Vagina (tissue), 2 donors: ENCODE measurements at regions not wholly inside any gene's neighbourhood (a gene's known extent, or its start where the extent isn't known, plus 50 kb on each side); places are given as distances from the start of the nearest gene placed in this dataset.

ENCODE experiments used
- DNase-seq, 2 donors: peaks; one replicate each; pipeline ENCODE4 v3.0.0-alpha.2; 2017; ENCODE audit errors: extremely low spot score in 2 of 2
- H3K27ac ChIP-seq: fragments of 200-600 bp; sonication (generic); one replicate; pipeline ENCODE4 v1.5.1; 2019
- H3K27me3 ChIP-seq: fragments of 200-600 bp; sonication (generic); one replicate; pipeline ENCODE4 v1.5.1; 2019
- H3K36me3 ChIP-seq, 2 donors: fragments of 200-600 bp; sonication (generic); one replicate each; pipeline ENCODE4 v1.5.1; 2017 to 2019
- H3K4me1 ChIP-seq: fragments of 200-600 bp; sonication (generic); one replicate; pipeline ENCODE4 v1.5.1; 2019
- H3K4me3 ChIP-seq, 2 donors: fragments of 200-600 bp; sonication (generic); 1 replicate in 1 of 2; 2 replicates in 1 of 2; pipeline ENCODE4 v1.5.1; 2016 to 2019
- H3K9me3 ChIP-seq: fragments of 200-600 bp; sonication (generic); one replicate; pipeline ENCODE4 v1.5.1; 2019
- POLR2A ChIP-seq, 2 donors: fragments of 450-650 bp; IDR thresholded peaks; one replicate each; pipeline ENCODE4 v1.6.1; 2017; ENCODE audit warnings: antibody characterized with exemption in 2 of 2, mild to moderate bottlenecking in 2 of 2, moderate library complexity in 2 of 2
- POLR2AphosphoS5 ChIP-seq, 2 donors: sonication (generic); formaldehyde crosslinking; IDR thresholded peaks; one replicate each; pipeline ENCODE4 v1.9.0; 2017; ENCODE audit warnings: antibody characterized with exemption in 2 of 2, mild to moderate bottlenecking in 2 of 2, low read depth in 1 of 2; ENCODE audit not compliant: insufficient read depth in 1 of 2
- intact Hi-C: fragments of 100-400 bp; cut with DNase I; formaldehyde crosslinking; loops from one replicate; pipeline ENCODE4 v1.15.1; 2023
- TF ChIP-seq, protein P1 (sequence below), 3 experiments: fragments of 450-650 bp in 2 of 3; fragments of 200-600 bp in 1 of 3; sonication (generic) in 1 of 3; IDR thresholded peaks; one replicate each; pipeline ENCODE4 v1.5.1; 2017 to 2019; ENCODE audit warnings: antibody characterized with exemption in 3 of 3, mild to moderate bottlenecking in 2 of 3, moderate library complexity in 2 of 3

DNA sequence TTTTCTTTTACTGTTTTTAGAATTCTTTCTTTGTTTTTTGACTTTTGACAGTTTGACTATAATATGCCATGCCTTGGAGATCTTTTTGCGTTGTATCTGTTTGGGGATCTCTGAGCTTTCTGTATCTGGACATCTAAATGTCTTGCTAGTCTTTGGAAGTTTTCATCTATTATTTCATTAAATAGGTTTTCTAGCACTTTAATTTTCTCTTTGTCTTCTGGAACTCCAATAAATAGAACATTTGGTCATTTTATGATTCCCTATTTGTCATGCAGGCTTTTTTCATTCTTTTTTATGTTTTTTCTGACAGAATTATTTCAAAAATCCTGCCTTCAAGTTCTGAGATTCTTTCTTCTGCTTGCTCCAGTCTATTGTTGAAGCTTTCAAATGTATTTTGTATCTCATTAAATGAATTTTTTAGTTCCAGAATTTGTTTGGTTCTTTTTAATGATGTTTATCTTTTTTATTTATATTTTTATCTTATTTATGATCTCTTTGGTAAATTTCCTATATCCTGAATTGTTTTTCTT is 201.4 kb downstream of the CHD9NB start:
- H3K27me3 ChIP-seq = no peaks in the 10 kb centered on the region
- intact Hi-C loops = no loop called here
- H3K9me3 ChIP-seq = peaks cover 4% of the 10 kb centered on the region
- no peaks in the 10 kb centered on the region for H3K36me3 ChIP-seq
- TF ChIP-seq POLR2AphosphoS5 (IDR thresholded peaks at IDR 0.05; ENCODE audit: insufficient read depth in 1 of 2, low read depth in 1 of 2) (no peak), POLR2A (IDR thresholded peaks at IDR 0.05) (no peak)
- TF ChIP-seq, protein P1, sequence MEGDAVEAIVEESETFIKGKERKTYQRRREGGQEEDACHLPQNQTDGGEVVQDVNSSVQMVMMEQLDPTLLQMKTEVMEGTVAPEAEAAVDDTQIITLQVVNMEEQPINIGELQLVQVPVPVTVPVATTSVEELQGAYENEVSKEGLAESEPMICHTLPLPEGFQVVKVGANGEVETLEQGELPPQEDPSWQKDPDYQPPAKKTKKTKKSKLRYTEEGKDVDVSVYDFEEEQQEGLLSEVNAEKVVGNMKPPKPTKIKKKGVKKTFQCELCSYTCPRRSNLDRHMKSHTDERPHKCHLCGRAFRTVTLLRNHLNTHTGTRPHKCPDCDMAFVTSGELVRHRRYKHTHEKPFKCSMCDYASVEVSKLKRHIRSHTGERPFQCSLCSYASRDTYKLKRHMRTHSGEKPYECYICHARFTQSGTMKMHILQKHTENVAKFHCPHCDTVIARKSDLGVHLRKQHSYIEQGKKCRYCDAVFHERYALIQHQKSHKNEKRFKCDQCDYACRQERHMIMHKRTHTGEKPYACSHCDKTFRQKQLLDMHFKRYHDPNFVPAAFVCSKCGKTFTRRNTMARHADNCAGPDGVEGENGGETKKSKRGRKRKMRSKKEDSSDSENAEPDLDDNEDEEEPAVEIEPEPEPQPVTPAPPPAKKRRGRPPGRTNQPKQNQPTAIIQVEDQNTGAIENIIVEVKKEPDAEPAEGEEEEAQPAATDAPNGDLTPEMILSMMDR (IDR thresholded peaks at IDR 0.05) = no peak
- H3K4me3 ChIP-seq = no peak overlapping the region
- DNase-seq = no peak
- H3K4me1 ChIP-seq = no peaks in the 10 kb centered on the region
- H3K27ac ChIP-seq = no peak overlapping the region

- H3K4me3 ChIP-seq = no peak overlapping the region
- H3K27me3 ChIP-seq = no peaks in the 10 kb centered on the region
- peaks cover 4% of the 10 kb centered on the region for H3K9me3 ChIP-seq
- intact Hi-C loops = no loop called here
- H3K27ac ChIP-seq = no peak overlapping the region
- DNase-seq = no peak
- TF ChIP-seq POLR2A (IDR thresholded peaks at IDR 0.05) (no peak), POLR2AphosphoS5 (IDR thresholded peaks at IDR 0.05; ENCODE audit: insufficient read depth in 1 of 2, low read depth in 1 of 2) (no peak)
- TF ChIP-seq, protein P1 (IDR thresholded peaks at IDR 0.05) = no peak
- H3K4me1 ChIP-seq = no peaks in the 10 kb centered on the region
- H3K36me3 ChIP-seq = no peaks in the 10 kb centered on the region
These were observed 209.3 kb downstream of the CHD9NB start for GRCh38 chr16:52843381-52843780.

GRCh38 chr16:52837251-52837650 is 215.4 kb downstream of the CHD9NB start:
- TF ChIP-seq POLR2AphosphoS5 (IDR thresholded peaks at IDR 0.05; ENCODE audit: insufficient read depth in 1 of 2, low read depth in 1 of 2) (no peak), POLR2A (IDR thresholded peaks at IDR 0.05) (no peak)
- TF ChIP-seq, protein P1 (IDR thresholded peaks at IDR 0.05) = no peak
- Histone ChIP-seq H3K27me3 (no peaks in the 10 kb centered on the region), H3K27ac (no peak overlapping the region), H3K4me1 (no peaks in the 10 kb centered on the region), H3K4me3 (no peak overlapping the region), H3K36me3 (no peaks in the 10 kb centered on the region), H3K9me3 (no peaks in the 10 kb centered on the region)
- no peak for DNase-seq
- intact Hi-C loops = no loop called here

DNA sequence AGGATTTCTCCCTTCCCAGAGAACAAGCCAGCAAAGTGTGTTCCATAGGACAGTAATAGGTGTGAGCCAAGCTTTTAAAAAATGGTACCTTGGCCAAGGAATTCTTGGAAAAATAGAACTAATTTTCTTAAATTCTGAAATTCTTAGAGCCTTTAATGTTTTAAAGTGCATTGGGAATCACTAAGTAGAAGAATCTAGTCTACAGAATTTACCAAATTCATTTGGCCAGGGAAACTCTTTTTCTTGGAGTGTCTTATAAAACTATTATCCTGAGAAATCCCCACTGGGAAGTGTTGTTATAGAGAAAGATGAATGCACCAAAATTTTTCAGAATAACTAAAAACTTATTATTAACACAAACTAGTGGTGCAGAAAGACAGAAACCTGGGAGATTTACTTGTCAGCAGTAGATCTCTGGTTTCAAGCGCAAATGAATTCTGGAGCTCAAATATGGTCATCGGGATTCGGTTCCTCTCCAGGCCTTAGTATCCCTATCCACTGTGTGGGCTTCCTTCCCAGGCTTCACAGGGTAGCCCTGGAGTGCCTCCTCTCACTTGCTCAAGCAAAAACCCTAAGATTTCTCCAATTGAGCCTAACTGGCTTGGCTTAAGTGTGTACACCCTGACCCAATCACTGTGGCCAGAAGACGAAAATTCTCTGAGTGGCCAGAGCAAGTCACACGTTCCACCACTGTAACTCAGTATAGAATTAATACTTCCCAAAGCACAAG is 217.8 kb downstream of the CHD9NB start:
- Histone ChIP-seq H3K4me3 (no peak overlapping the region), H3K4me1 (no peaks in the 10 kb centered on the region), H3K9me3 (no peaks in the 10 kb centered on the region), H3K27ac (no peak overlapping the region), H3K36me3 (no peaks in the 10 kb centered on the region), H3K27me3 (no peaks in the 10 kb centered on the region)
- intact Hi-C loops = no loop called here
- no peak for DNase-seq
- TF ChIP-seq POLR2A (IDR thresholded peaks at IDR 0.05) = no peak
- no peak for TF ChIP-seq POLR2AphosphoS5 (IDR thresholded peaks at IDR 0.05; ENCODE audit: insufficient read depth in 1 of 2, low read depth in 1 of 2)
- TF ChIP-seq, protein P1 (IDR thresholded peaks at IDR 0.05) = no peak

- intact Hi-C loops = no loop called here
- no peaks in the 10 kb centered on the region for H3K36me3 ChIP-seq
- no peaks in the 10 kb centered on the region for H3K4me1 ChIP-seq
- no peak overlapping the region for H3K4me3 ChIP-seq
- TF ChIP-seq POLR2AphosphoS5 (IDR thresholded peaks at IDR 0.05; ENCODE audit: insufficient read depth in 1 of 2, low read depth in 1 of 2) = no peak
- no peak for DNase-seq
- no peaks in the 10 kb centered on the region for H3K27me3 ChIP-seq
- no peak overlapping the region for H3K27ac ChIP-seq
- H3K9me3 ChIP-seq = no peaks in the 10 kb centered on the region
These were observed 219.9 kb downstream of the CHD9NB start for GRCh38 chr16:52832771-52833170.
